ENCODE measurements at regions not wholly inside any gene's neighbourhood (a gene's known extent, or its start where the extent isn't known, plus 50 kb on each side); places are given as distances from the start of the nearest gene placed in this dataset.
"Not testable (repeated sequence)": the region's sequence is repeated elsewhere in the genome, so short reads cannot be mapped to it uniquely, and the experiment has no call there.

DNA sequence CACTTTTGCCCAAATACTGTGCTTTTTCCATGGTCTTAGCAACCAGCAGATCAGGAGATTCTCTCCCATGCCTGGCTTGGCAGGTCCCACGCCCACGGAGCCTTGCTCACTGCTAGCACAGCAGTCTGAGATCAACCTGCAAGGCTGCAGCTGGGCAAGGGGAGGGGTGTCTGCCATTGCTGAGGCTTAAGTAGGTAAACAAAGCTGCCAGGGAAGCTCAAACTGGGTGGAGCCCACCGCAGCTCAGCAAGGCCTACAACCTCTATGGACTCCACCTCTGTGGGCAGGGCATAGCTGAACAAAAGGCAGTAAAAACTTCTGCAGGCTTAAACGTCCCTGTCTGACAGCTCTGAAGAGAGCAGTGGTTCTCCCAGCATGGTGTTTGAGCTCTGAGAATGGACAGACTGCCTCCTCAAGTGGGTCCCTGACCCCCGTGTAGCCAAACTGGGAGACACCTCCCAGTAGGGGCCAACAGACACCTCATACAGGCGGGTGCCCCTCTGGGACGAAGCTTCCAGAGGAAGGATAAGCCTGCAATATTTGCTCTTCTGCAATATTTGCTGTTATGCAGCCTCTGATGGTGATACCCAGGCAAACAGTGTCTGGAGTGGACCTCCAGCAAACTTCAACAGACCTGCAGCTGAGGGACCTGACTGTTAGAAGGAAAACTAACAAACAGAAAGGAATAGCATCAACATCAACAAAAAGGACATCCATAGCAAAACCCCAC is 132.8 kb upstream of the STARD13 start:
- peak; percentile 31 for DNase-seq

- DNase-seq, result not testable (repeated sequence)
Measured at GRCh38 chr13:33420117-33420516, 134.6 kb upstream of the STARD13 start.

- no peak for DNase-seq
Measured at GRCh38 chr13:33426131-33426530, 140.6 kb upstream of the STARD13 start.

DNA sequence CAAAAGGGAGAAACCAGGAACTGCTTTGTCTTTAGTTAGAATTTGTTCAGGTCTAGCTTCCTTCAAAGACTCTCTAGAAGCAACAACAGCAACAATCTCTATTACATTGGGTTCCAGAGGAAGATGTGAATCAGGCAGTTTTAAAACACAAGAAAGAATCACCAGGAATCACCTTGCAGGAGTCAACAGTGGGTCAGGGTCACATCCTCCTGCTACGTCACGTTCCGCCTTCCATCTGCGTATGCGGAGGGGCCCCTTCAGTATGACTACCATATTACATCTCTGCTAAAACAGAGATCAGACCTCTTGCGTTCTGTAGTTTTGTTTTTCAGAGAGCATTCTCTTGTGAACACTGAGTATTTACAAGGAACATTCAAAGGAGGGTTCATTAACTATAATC is 147.8 kb upstream of the STARD13 start:
- no peak for DNase-seq

DNA sequence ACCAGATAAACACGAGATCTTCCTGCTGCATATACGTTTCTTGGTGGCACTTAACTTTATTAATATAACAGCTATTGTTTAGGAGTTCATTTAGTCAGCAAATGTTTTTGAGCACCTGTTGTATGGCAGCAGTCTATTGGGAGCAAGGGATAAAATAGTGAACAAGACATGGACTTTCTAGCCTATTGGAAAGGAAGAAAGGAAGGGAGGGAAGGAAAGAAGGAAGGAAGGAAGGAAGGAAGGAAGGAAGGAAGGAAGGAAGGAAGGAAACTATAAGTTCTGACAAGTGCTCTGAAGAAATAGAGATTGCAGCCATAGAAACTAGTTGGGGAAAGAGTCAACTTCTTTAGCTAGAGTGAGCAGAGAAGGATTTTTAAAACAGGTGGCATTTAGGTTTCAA is 149.1 kb upstream of the STARD13 start:
- DNase-seq, result no peak

DNA sequence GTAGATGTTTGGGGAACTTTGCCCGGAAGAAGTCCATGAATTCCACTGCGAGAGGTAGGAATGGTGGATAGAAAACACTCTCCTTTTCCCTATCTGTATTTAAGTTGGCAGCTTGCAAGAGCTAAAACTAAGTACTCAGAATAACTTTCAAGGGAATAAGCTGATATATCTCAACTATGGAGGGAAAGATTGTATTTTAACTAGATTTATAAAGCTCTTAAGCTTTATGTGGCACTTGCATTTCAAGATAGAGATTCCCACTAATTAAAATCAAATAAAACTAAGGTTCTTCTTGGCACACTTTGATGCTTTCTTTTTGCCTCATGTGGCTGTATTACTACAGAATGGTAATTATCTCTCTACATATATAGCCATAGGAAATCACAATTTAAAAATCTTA is 149.7 kb upstream of the STARD13 start:
- no peak for DNase-seq

DNA sequence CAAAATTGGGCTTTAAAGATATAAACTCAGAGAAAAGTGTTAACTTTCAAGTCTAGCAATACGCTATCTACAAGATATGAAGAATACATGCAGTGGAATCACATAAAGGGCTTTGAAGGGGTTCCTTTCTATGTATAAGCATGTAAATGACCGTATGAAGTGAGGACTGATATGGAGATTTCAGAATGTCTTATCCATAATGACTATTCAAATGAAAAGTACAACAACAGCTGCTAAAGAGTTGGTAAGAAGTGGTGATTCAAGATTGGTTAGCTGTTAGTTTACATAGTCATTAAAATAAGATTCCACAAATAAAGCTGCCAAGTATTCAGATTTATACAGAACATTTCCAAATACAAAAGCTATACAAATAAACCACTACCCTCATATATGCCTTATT is 153.4 kb upstream of the STARD13 start:
- DNase-seq, result no peak

DNA sequence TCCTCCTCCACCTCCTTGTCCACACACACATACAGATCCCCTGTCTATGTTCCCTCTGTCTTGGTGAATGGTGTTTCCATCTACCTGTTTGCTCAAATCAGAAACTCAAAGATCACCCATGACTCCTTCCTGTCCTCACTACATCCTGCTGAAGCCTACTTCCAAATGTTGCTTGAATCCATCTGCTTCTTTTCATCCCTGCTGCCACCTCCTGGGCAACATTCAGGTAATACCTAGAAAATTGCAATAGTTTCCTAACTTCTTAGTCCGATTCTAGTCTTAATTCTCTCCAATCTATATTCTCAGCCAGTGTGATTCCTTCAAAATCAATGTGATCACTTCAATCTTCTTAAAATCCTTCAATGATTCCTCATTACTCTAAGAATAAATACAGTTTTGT is 155.5 kb upstream of the STARD13 start:
- no peak for DNase-seq

- no peak for DNase-seq
Measured at GRCh38 chr13:33445024-33445423, 159.5 kb upstream of the STARD13 start.

DNA sequence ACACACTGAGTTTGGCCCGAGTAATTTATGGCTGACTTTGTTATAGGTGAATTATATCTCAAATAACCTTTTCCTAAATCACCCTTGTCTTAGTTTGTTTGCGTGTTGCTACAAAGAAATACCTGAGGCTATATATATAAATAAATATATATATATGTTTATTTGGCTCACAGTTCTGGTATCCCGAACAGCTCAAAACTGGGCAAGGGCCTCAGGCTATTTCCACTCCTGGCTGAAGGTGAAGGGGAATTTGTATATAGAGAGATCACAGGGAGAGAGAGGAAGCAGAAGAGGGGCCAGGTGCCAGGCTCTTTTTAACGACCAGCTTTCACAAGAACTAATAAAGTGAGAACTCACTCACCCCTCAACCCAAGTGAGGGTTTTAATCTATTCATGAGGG is 159.9 kb upstream of the STARD13 start:
- no peak for DNase-seq

GRCh38 chr13:33446821-33447725 is 161.5 kb upstream of the STARD13 start:
- DNase-seq, result no peak

GRCh38 chr13:33448889-33449288 is 163.3 kb upstream of the STARD13 start:
- no peak for DNase-seq

- no peak for DNase-seq
Measured at GRCh38 chr13:33450956-33451709, 165.6 kb upstream of the STARD13 start.

GRCh38 chr13:33452873-33453517 is 167.4 kb upstream of the STARD13 start:
- DNase-seq, result no peak

GRCh38 chr13:33453936-33454335 is 168.4 kb upstream of the STARD13 start:
- DNase-seq, result no peak

DNA sequence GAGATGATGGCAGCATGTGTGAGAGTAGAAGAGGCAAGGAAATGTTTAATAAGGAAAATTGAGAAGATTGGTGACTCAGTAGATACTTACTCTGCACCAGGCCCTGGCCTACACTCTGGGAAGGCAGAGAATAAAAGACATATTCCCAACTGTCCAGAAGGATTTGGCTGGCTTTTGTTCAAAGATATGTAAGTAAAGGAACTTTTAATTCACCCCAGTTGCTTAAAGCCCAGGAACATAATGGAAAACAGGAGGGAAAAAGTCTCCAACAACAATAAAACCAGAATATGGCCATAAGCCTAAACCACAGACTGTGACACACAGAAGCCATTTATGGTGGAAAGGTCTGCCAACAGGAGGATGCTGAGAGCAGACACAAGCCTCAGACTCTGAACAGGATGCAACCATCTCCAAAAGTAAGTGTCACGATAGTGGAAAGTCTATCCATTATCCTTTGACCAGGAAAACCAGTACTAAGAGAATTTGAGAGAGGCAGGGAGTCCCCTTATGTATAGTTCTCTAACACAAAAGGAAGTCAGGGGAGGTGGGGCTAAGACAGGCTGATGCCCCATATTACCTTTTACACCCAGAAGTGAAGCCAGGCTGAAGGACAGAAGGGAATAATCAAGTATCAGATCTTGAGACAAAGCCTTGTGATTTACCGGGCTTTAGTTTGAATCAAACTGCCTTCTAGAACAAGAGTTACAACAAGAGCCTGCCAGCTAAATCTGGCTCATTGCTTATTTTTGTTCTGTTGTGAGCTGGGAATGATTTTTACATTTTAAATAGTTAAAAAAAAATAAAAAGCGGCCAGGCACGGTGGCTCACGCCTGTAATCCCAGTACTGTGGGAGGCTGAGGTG is 169.5 kb upstream of the STARD13 start:
- DNase-seq, result no peak

- DNase-seq, result no peak
Measured at GRCh38 chr13:33459702-33460101, 174.1 kb upstream of the STARD13 start.

- no peak for DNase-seq
Measured at GRCh38 chr13:33462109-33462508, 176.6 kb upstream of the STARD13 start.

DNA sequence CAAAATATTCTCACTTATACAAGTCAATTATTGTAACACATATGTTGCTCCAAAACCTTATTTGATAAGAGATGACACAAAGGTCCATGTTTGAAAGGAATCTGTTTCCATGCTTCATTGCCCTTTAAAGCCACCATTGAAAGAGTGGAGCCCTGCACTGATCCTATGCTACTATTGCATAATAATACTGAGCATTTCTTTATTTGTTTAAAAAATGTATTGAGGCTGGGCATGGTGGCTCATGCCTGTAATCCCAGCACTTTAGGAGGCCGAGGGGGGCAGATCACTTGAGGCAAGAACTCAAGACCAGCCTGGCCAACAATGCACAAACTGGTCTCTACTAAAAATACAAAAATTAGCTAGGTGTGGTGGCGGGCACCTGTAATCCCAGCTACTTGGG is 178.8 kb upstream of the STARD13 start:
- DNase-seq, result no peak

- no peak for DNase-seq
Measured at GRCh38 chr13:33466262-33466661, 180.7 kb upstream of the STARD13 start.

DNA sequence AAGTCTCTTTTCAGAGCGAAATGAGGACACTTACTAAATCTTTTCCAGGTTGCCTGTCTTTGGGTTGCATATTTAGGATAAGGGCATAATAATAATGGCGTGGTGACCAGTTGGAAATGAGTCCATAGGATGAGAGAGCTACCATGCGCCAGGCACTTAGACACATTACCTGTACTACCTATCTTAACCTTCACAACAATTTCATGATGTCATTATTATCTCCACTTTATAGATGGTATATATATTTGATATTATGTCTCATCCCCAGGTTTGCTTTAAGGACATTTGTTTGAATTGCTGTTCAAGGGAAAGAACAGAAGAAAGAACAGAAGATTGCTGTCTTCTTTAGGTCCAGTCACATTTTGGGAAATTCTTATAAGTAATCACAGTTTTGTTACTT is 182.0 kb upstream of the STARD13 start:
- DNase-seq, result no peak

DNA sequence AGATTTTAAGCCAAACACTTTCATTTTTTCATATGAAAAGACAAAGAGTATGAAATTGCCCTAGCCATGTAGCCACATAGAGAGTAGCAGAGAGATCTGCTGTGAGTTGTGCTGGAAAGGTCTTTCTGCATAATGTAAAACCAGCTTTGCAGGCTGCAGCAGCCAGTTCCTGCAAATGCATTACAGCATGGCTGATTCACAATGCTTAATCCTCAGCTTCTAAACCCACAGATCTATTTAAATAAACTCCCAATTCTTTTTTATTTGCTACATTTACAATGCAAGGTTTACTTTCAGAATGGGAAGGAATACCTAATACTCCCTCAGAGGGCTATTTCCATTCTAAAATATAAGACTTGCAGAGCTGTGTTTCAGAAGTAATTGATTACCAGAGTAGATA is 185.6 kb upstream of the STARD13 start:
- DNase-seq, result no peak
